ENCODE measurements at regions not wholly inside any gene's neighbourhood (a gene's known extent, or its start where the extent isn't known, plus 50 kb on each side); places are given as distances from the start of the nearest gene placed in this dataset.

DNA sequence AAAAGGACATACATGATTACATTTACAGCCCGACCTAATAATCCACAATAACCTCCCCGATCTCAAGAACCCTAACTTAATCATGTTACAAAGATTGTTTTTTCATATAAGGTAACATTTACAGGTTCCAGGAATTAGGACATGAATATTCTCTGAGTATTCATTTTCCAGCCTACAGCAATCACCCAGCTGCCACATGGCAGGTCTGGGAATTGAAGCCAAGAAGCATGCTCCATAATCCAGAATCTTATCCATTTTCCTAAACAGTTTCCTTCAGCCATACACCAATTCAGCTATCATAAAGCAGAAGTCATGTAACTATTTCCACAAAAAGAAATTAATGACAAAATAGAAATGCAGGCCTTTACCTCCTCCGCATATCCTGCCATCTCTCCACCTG, 163.4 kb downstream of the CAAP1 start:
- Histone ChIP-seq H2AK5ac (ENCODE audit: low read depth, low read length) (no peak overlapping the region), H3K27me3 (replicated peaks in 1 of 4; ENCODE audit: control insufficient read depth in 3 of 4, extremely low read depth in 1 of 4, insufficient read depth in 3 of 4, low read length in 3 of 4) (no peaks in the 10 kb centered on the region), H2AFZ (ENCODE audit: low read length) (no peak overlapping the region), H2BK20ac (ENCODE audit: low read length) (no peak overlapping the region), H3K4ac (replicated peaks; ENCODE audit: insufficient read length, low read depth, low read length) (no peak overlapping the region), H3K4me1 (replicated peaks in 1 of 4; ENCODE audit: control insufficient read depth in 3 of 4, insufficient read depth in 4 of 4, low read length in 3 of 4) (no peaks in the 10 kb centered on the region), H3K23me2 (ENCODE audit: low read depth, low read length) (no peaks in the 10 kb centered on the region; the same call in 1 of the 2 replicates), H2BK15ac (ENCODE audit: low read length) (no peak overlapping the region), H3K9me3 (ENCODE audit: insufficient read depth in 2 of 2, low read depth in 1 of 2, low read length in 1 of 2) (no peaks in the 10 kb centered on the region), H4K8ac (ENCODE audit: extremely low read depth, insufficient read depth, low read length) (no peak overlapping the region; the same call in 1 of the 2 replicates), H3K18ac (ENCODE audit: extremely low read depth, low read length) (no peak overlapping the region), H3K56ac (replicated peaks; ENCODE audit: insufficient read length, low read depth, low read length) (no peak overlapping the region), H3K23ac (ENCODE audit: insufficient read length) (no peak overlapping the region), H4K91ac (replicated peaks; ENCODE audit: insufficient read length, low read length) (no peak overlapping the region), H2BK120ac (replicated peaks; ENCODE audit: low read depth, low read length) (no peak overlapping the region), H3K14ac (ENCODE audit: insufficient read length) (no peak overlapping the region), H3K4me3 (ENCODE audit: extremely low read depth in 1 of 4, insufficient read depth in 2 of 4, low read depth in 3 of 4, low read length in 4 of 4) (no peak overlapping the region), H3K36me3 (ENCODE audit: control insufficient read depth in 2 of 4, insufficient read depth in 4 of 4, low read length in 3 of 4) (no peaks in the 10 kb centered on the region), H2BK5ac (ENCODE audit: low read depth, low read length) (no peak overlapping the region), H3K79me1 (ENCODE audit: low read depth, low read length) (no peaks in the 10 kb centered on the region), H3K79me2 (ENCODE audit: control insufficient read depth in 1 of 2, insufficient read depth in 2 of 2, low read length in 2 of 2) (no peaks in the 10 kb centered on the region), H3K27ac (ENCODE audit: low read depth, low read length) (no peak overlapping the region), H2BK12ac (ENCODE audit: low read depth, low read length) (no peak overlapping the region), H4K20me1 (replicated peaks in 1 of 2; ENCODE audit: control insufficient read depth in 1 of 2, insufficient read depth in 2 of 2, low read length in 2 of 2) (no peaks in the 10 kb centered on the region), H3K9ac (replicated peaks in 1 of 4; ENCODE audit: extremely low read depth in 1 of 4, low read depth in 3 of 4, low read length in 3 of 4) (no peak overlapping the region), H4K5ac (ENCODE audit: insufficient read length, low read depth, low read length) (no peak overlapping the region), H3K4me2 (ENCODE audit: insufficient read depth in 1 of 2, low read depth in 2 of 2, low read length in 2 of 2) (no peak overlapping the region)
- FAIRE-seq: no peak
- DNase-seq (ENCODE audit: low read depth in 1 of 2, low spot score in 2 of 2): no peak
- ChIA-PET CTCF (ENCODE audit: partially characterized antibody) (no interaction called here), POLR2A (ENCODE audit: partially characterized antibody) (interaction anchor here (0.7 kb wide), 1 partner anchor 12 kb away, joined by 3 read pairs; no protein-coding TSS in a partner anchor)
- 87% methylated on average over 3 of the region's 3 CpGs; no CpG with 5 or more reads in 1 of the 2 experiments for WGBS, 2 experiments (ENCODE audit: extremely low coverage in 1 of 2, insufficient coverage in 1 of 2, insufficient read length in 1 of 2, insufficient replicate concordance in 2 of 2, low coverage in 1 of 2, low lambda C conversion rate in 2 of 2, missing lambda C conversion rate in 1 of 2)
- no peak for TF ChIP-seq CHD1 (IDR thresholded peaks at IDR 0.05; ENCODE audit: low read depth, low read length)
- TF ChIP-seq CHD2 (IDR thresholded peaks at IDR 0.05; ENCODE audit: low read length): no peak
- no peak for TF ChIP-seq EZH2 (IDR thresholded peaks at IDR 0.05; ENCODE audit: low read depth, low read length, severe bottlenecking)
- TF ChIP-seq BCL11A (IDR thresholded peaks at IDR 0.05; ENCODE audit: low read depth in 2 of 2, low read length in 2 of 2): no peak
- no peak for TF ChIP-seq PHF8 (conservative IDR thresholded peaks at IDR 0.05; ENCODE audit: low read depth, low read length)
- no peak for TF ChIP-seq NANOG (IDR thresholded peaks at IDR 0.05; ENCODE audit: insufficient read depth, low read depth, low read length, poor library complexity, severe bottlenecking)
- no peak for TF ChIP-seq POLR2AphosphoS5 (IDR thresholded peaks at IDR 0.05; ENCODE audit: low read depth, low read length)
- no peak for TF ChIP-seq SP2 (IDR thresholded peaks at IDR 0.05; ENCODE audit: low read length)
